ENCODE measurements at regions not wholly inside any gene's neighbourhood (a gene's known extent, or its start where the extent isn't known, plus 50 kb on each side); places are given as distances from the start of the nearest gene placed in this dataset.

GRCh38 chr2:67836866-67837265 is 225.9 kb downstream of the C1D start:
- CTCF ChIA-PET: interaction anchor here (0.8 to 8.3 kb wide), 4 partner anchors 10 to 186 kb away, joined by 3 to 211 read pairs (median 4); no protein-coding TSS in a partner anchor
- no peak for DNase-seq (ENCODE audit: low read depth, low spot score)
- no peak overlapping the region for H3K9ac ChIP-seq (replicated peaks; ENCODE audit: extremely low read depth, insufficient read depth, low read length)
- no peak overlapping the region for H3K27ac ChIP-seq (ENCODE audit: insufficient read depth, low read depth, low read length)
- no TSS peak for BruUV-seq (replicated peaks)
- H3K4me2 ChIP-seq (ENCODE audit: insufficient read depth, low read length): no peak overlapping the region
- no peaks in the 10 kb centered on the region for H3K27me3 ChIP-seq (ENCODE audit: control insufficient read depth in 2 of 2, insufficient read depth in 2 of 2, low read length in 2 of 2)
- no peak for FAIRE-seq
- peaks cover 8% of the 10 kb centered on the region for H3K4me1 ChIP-seq (ENCODE audit: control insufficient read depth, extremely low read depth, insufficient read depth, low read length)
- no peaks in the 10 kb centered on the region for H3K9me3 ChIP-seq (replicated peaks; ENCODE audit: control insufficient read depth, insufficient read depth, low read length)
- no peak overlapping the region for H2AFZ ChIP-seq (ENCODE audit: low read depth, low read length)
- H3K79me2 ChIP-seq (ENCODE audit: control insufficient read depth, insufficient read depth, low read length): no peaks in the 10 kb centered on the region
- no peaks in the 10 kb centered on the region for H4K20me1 ChIP-seq (replicated peaks; ENCODE audit: control insufficient read depth, extremely low read depth, insufficient read depth, low read length)
- POLR2A ChIA-PET: no interaction called here
- no peaks in the 10 kb centered on the region for H3K36me3 ChIP-seq (ENCODE audit: control insufficient read depth in 2 of 2, extremely low read depth in 1 of 2, insufficient read depth in 2 of 2, low read length in 2 of 2)
- intact Hi-C loops (cut with micrococcal nuclease) (no loop called here), dilution Hi-C loops (cut with MboI; ENCODE audit: extremely low pct_ligation_motif_present, low sequenced_read_pairs) (no loop called here)
- no peaks in the 10 kb centered on the region for H3K9me1 ChIP-seq (replicated peaks; ENCODE audit: control insufficient read depth, extremely low read depth, insufficient read depth, low read length)
- no peak overlapping the region for H3K4me3 ChIP-seq (replicated peaks in 1 of 3; ENCODE audit: insufficient read depth in 1 of 3, low read depth in 1 of 3, low read length in 3 of 3)
- TF ChIP-seq EZH2 (IDR thresholded peaks at IDR 0.05; ENCODE audit: borderline replicate concordance, low read depth, low read length, severe bottlenecking) (no peak), MAX (IDR thresholded peaks at IDR 0.05; ENCODE audit: insufficient read depth, insufficient read length) (no peak), JUN (IDR thresholded peaks at IDR 0.05; ENCODE audit: borderline replicate concordance, insufficient read depth, insufficient read length, low read depth) (no peak), GATA2 (IDR thresholded peaks at IDR 0.05; ENCODE audit: insufficient read depth, insufficient read length, low read depth, low read length) (no peak), CTCF (IDR thresholded peaks at IDR 0.05; ENCODE audit: extremely low read depth in 1 of 2, insufficient read depth in 1 of 2, low read depth in 1 of 2, low read length in 2 of 2) (no peak), POLR2AphosphoS5 (IDR thresholded peaks at IDR 0.05; ENCODE audit: insufficient read depth, low read depth, low read length) (no peak), MYC (IDR thresholded peaks at IDR 0.05; ENCODE audit: low read depth, low read length) (no peak), FOS (IDR thresholded peaks at IDR 0.05; ENCODE audit: borderline replicate concordance, insufficient read depth, low read length) (no peak), POLR2A (IDR thresholded peaks at IDR 0.05; ENCODE audit: low read depth, low read length) (no peak)
